ENCODE measurements at regions not wholly inside any gene's neighbourhood (a gene's known extent, or its start where the extent isn't known, plus 50 kb on each side); places are given as distances from the start of the nearest gene placed in this dataset.

GRCh38 chr20:40591119-40591518, 97.9 kb downstream of the MAFB start:
- Histone ChIP-seq H3K4me1 (ENCODE audit: control insufficient read depth, insufficient read depth, low read length) (no peaks in the 10 kb centered on the region), H3K9ac (ENCODE audit: low read length in 2 of 2) (no peak overlapping the region), H3K27ac (ENCODE audit: low read length) (no peak overlapping the region), H3K27me3 (ENCODE audit: control insufficient read depth in 1 of 2, insufficient read depth in 2 of 2, low read length in 2 of 2) (peaks cover 0 to 2% of the 10 kb centered on the region in 2 donors), H3K4me3 (ENCODE audit: low read length in 2 of 2) (no peak overlapping the region), H3K36me3 (ENCODE audit: control insufficient read depth in 2 of 2, insufficient read depth in 2 of 2, low read length in 2 of 2) (no peaks in the 10 kb centered on the region), H3K9me3 (ENCODE audit: control insufficient read depth in 2 of 2, low read length in 2 of 2) (peaks cover 0 to 3% of the 10 kb centered on the region in 2 donors)

- peaks cover 0 to 3% of the 10 kb centered on the region in 2 donors for H3K9me3 ChIP-seq (ENCODE audit: control insufficient read depth in 2 of 2, low read length in 2 of 2)
- H3K9ac ChIP-seq (ENCODE audit: low read length in 2 of 2), result no peak overlapping the region
- H3K36me3 ChIP-seq (ENCODE audit: control insufficient read depth in 2 of 2, insufficient read depth in 2 of 2, low read length in 2 of 2), result no peaks in the 10 kb centered on the region
- no peak overlapping the region for H3K27ac ChIP-seq (ENCODE audit: low read length)
- H3K4me1 ChIP-seq (ENCODE audit: control insufficient read depth, insufficient read depth, low read length), result no peaks in the 10 kb centered on the region
- no peaks in the 10 kb centered on the region for H3K27me3 ChIP-seq (ENCODE audit: control insufficient read depth in 1 of 2, insufficient read depth in 2 of 2, low read length in 2 of 2)
- no peak overlapping the region for H3K4me3 ChIP-seq (ENCODE audit: low read length in 2 of 2)
Observed at GRCh38 chr20:40589581-40589980, 99.5 kb downstream of the MAFB start.

DNA sequence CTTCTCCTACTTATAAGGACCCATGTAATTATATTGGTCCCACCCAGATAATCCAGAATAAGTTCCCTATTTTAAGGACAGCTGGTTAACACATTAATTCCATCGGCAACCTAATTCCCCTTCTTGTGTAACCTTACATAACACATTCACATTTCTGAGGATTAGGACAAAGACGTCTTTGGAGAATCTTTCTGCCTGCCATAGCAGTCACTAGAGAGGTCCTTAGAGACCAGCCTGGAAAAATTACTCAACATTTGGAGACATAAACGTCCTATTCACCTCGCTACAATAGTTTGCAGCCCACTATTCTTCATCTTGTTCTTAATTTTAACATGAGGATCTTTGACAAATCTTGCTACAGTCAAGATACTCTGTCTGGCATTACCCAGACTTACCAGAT, 100.1 kb downstream of the MAFB start:
- no peaks in the 10 kb centered on the region for H3K4me1 ChIP-seq (ENCODE audit: control insufficient read depth, insufficient read depth, low read length)

DNA sequence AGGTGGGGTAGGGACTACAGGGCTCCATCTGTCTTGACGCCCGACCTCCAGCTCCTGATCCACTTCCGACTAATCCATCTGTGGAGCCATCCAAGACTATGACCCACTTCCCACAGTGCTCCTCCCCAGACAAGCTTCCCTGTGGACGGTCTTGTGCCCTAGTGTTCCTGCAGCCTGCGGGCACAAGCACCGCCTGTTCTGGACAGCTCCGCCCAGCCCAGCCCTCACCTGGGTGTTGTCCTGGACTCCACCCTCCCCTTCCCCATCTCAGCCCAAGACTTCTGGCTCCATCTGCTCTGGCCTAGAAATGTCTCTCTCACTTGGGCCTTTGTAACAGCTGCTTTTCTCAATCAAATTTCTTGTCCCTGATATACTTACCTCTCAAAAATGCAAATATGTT, 102.0 kb downstream of the MAFB start:
- Histone ChIP-seq H3K36me3 (ENCODE audit: control insufficient read depth in 2 of 2, insufficient read depth in 2 of 2, low read length in 2 of 2) (no peaks in the 10 kb centered on the region), H3K4me1 (ENCODE audit: control insufficient read depth, insufficient read depth, low read length) (no peaks in the 10 kb centered on the region), H3K9ac (ENCODE audit: low read length in 2 of 2) (no peak overlapping the region), H3K4me3 (ENCODE audit: low read length in 2 of 2) (no peak overlapping the region), H3K27me3 (ENCODE audit: control insufficient read depth in 1 of 2, insufficient read depth in 2 of 2, low read length in 2 of 2) (no peaks in the 10 kb centered on the region), H3K9me3 (ENCODE audit: control insufficient read depth in 2 of 2, low read length in 2 of 2) (peaks cover 0 to 3% of the 10 kb centered on the region in 2 donors), H3K27ac (ENCODE audit: low read length) (no peak overlapping the region)

More for the DNA sequence above, 100.1 kb downstream of the MAFB start:
- H3K9me3 ChIP-seq (ENCODE audit: control insufficient read depth in 2 of 2, low read length in 2 of 2), result peaks cover 0 to 3% of the 10 kb centered on the region in 2 donors
- H3K4me3 ChIP-seq (ENCODE audit: low read length in 2 of 2), result no peak overlapping the region
- no peaks in the 10 kb centered on the region for H3K27me3 ChIP-seq (ENCODE audit: control insufficient read depth in 1 of 2, insufficient read depth in 2 of 2, low read length in 2 of 2)
- H3K36me3 ChIP-seq (ENCODE audit: control insufficient read depth in 2 of 2, insufficient read depth in 2 of 2, low read length in 2 of 2), result no peaks in the 10 kb centered on the region
- H3K27ac ChIP-seq (ENCODE audit: low read length), result no peak overlapping the region
- H3K9ac ChIP-seq (ENCODE audit: low read length in 2 of 2), result no peak overlapping the region

DNA sequence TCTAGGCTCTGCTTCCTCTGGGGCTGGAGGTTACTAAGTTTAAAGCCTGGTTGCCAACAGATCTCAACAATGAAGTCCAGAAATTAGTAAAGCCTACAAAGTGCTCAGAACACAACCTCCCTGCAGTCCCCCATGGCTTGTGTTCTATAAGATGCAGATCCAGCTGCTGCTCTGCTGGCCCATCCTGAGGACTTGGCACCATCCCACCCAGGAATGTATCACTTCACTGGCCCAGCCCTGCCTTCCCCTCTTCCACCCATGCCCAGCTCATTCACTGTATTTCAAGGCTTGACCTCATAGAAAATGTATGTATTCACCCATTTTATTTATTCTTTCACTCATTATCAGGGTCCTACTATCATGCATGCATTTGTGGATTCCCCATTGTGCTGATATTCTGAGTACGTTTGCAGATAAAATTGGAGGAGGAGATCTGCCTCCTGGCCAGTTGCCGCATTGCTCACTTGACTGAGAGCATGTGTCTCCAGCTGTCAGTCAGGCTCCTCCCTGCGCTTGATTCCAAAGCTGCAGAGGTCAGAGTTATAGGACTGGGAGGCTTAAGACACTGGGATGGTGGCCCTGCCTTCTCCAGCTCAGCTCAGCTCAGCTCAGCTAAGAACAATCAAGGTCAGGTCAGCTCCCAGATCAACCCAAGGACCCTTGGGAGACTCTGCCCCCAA, 104.8 kb downstream of the MAFB start:
- H3K27me3 ChIP-seq (ENCODE audit: control insufficient read depth in 1 of 2, insufficient read depth in 2 of 2, low read length in 2 of 2), result no peaks in the 10 kb centered on the region
- peaks cover 0 to 3% of the 10 kb centered on the region in 2 donors for H3K9me3 ChIP-seq (ENCODE audit: control insufficient read depth in 2 of 2, low read length in 2 of 2)
- no peak overlapping the region for H3K9ac ChIP-seq (ENCODE audit: low read length in 2 of 2)
- no peak overlapping the region for H3K27ac ChIP-seq (ENCODE audit: low read length)
- no peaks in the 10 kb centered on the region for H3K4me1 ChIP-seq (ENCODE audit: control insufficient read depth, insufficient read depth, low read length)
- no peaks in the 10 kb centered on the region for H3K36me3 ChIP-seq (ENCODE audit: control insufficient read depth in 2 of 2, insufficient read depth in 2 of 2, low read length in 2 of 2)
- no peak overlapping the region for H3K4me3 ChIP-seq (ENCODE audit: low read length in 2 of 2)

- no peak overlapping the region for H3K9ac ChIP-seq (ENCODE audit: low read length in 2 of 2)
- H3K27me3 ChIP-seq (ENCODE audit: control insufficient read depth in 1 of 2, insufficient read depth in 2 of 2, low read length in 2 of 2), result no peaks in the 10 kb centered on the region
- no peak overlapping the region for H3K27ac ChIP-seq (ENCODE audit: low read length)
- no peaks in the 10 kb centered on the region for H3K4me1 ChIP-seq (ENCODE audit: control insufficient read depth, insufficient read depth, low read length)
- no peaks in the 10 kb centered on the region for H3K36me3 ChIP-seq (ENCODE audit: control insufficient read depth in 2 of 2, insufficient read depth in 2 of 2, low read length in 2 of 2)
- H3K4me3 ChIP-seq (ENCODE audit: low read length in 2 of 2), result no peak overlapping the region
- H3K9me3 ChIP-seq (ENCODE audit: control insufficient read depth in 2 of 2, low read length in 2 of 2), result peaks cover 0 to 2% of the 10 kb centered on the region in 2 donors
Observed at GRCh38 chr20:40583636-40584035, 105.4 kb downstream of the MAFB start.

DNA sequence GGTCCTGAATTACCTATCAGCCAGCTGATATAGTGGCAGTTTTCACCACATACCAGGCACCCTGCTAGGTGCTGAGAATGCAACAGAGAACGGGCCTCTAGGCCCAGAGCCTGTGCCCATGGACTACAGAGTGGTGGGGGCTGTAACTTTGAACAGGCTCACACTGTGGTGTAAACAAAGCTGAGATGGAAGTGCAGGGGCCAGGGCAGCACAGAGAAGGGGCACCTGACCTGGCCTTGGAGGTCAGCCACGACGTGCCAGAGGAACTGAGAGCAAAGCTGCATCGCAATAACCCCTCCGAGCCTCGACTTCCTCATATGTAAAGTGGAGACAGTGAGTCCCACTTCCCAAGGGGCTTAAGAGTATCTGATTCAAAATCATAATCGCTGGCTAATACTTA, 105.8 kb downstream of the MAFB start:
- H3K4me1 ChIP-seq (ENCODE audit: control insufficient read depth, insufficient read depth, low read length), result no peaks in the 10 kb centered on the region
- no peak overlapping the region for H3K9ac ChIP-seq (ENCODE audit: low read length in 2 of 2)
- no peaks in the 10 kb centered on the region for H3K9me3 ChIP-seq (ENCODE audit: control insufficient read depth in 2 of 2, low read length in 2 of 2)
- no peak overlapping the region for H3K4me3 ChIP-seq (ENCODE audit: low read length in 2 of 2)
- no peaks in the 10 kb centered on the region for H3K27me3 ChIP-seq (ENCODE audit: control insufficient read depth in 1 of 2, insufficient read depth in 2 of 2, low read length in 2 of 2)
- no peak overlapping the region for H3K27ac ChIP-seq (ENCODE audit: low read length)
- H3K36me3 ChIP-seq (ENCODE audit: control insufficient read depth in 2 of 2, insufficient read depth in 2 of 2, low read length in 2 of 2), result no peaks in the 10 kb centered on the region

DNA sequence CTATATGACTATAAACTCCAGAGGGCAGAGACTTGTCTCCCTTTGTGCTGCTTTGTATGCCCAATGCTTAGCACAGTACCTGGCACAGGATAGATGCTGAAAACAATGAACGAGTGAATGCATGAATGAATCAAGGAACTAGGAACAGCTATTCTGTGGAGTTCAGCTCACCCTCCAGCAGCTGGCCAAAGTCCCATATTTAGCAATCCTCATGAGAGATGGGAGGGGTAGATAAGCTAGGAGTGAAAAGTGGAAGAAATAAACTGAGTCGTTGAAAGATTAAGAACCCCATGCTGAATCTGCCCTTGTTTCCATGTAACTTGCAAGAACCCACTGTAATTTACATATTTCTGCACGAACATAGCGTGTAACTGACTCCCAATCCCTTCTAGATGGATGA, 106.5 kb downstream of the MAFB start:
- H3K9ac ChIP-seq (ENCODE audit: low read length in 2 of 2), result no peak overlapping the region

GRCh38 chr20:40579701-40580100, 109.3 kb downstream of the MAFB start:
- Histone ChIP-seq H3K4me3 (ENCODE audit: low read length in 2 of 2) (no peak overlapping the region), H3K4me1 (ENCODE audit: control insufficient read depth, insufficient read depth, low read length) (no peaks in the 10 kb centered on the region), H3K9me3 (ENCODE audit: control insufficient read depth in 2 of 2, low read length in 2 of 2) (no peaks in the 10 kb centered on the region), H3K27me3 (ENCODE audit: control insufficient read depth in 1 of 2, insufficient read depth in 2 of 2, low read length in 2 of 2) (no peaks in the 10 kb centered on the region), H3K27ac (ENCODE audit: low read length) (no peak overlapping the region), H3K9ac (ENCODE audit: low read length in 2 of 2) (no peak overlapping the region), H3K36me3 (ENCODE audit: control insufficient read depth in 2 of 2, insufficient read depth in 2 of 2, low read length in 2 of 2) (no peaks in the 10 kb centered on the region)

More for the DNA sequence above, 106.5 kb downstream of the MAFB start:
- Histone ChIP-seq H3K27ac (ENCODE audit: low read length) (no peak overlapping the region), H3K4me1 (ENCODE audit: control insufficient read depth, insufficient read depth, low read length) (no peaks in the 10 kb centered on the region), H3K27me3 (ENCODE audit: control insufficient read depth in 1 of 2, insufficient read depth in 2 of 2, low read length in 2 of 2) (no peaks in the 10 kb centered on the region), H3K36me3 (ENCODE audit: control insufficient read depth in 2 of 2, insufficient read depth in 2 of 2, low read length in 2 of 2) (no peaks in the 10 kb centered on the region), H3K9me3 (ENCODE audit: control insufficient read depth in 2 of 2, low read length in 2 of 2) (no peaks in the 10 kb centered on the region), H3K4me3 (ENCODE audit: low read length in 2 of 2) (no peak overlapping the region)

DNA sequence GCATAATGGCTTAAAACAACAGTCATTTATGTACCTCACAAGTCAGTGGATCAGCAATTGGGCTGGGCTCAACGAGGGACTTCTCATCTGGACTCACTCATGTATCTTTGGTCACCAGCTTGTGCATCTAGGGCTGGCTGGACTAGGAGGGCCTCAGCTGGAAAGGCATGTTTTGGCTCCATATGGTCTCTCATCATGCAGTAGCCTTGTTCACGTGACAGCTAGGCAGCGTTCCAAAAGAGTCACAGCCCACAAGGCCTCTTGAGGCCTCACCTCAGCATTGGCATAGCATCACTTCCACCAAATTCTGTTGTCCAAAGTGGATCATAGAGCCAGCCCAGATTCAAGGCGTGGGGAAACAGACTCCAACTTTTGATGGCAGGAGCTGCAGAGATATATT, 110.1 kb downstream of the MAFB start:
- H3K27ac ChIP-seq (ENCODE audit: low read length), result no peak overlapping the region
- no peaks in the 10 kb centered on the region for H3K4me1 ChIP-seq (ENCODE audit: control insufficient read depth, insufficient read depth, low read length)
- no peaks in the 10 kb centered on the region for H3K36me3 ChIP-seq (ENCODE audit: control insufficient read depth in 2 of 2, insufficient read depth in 2 of 2, low read length in 2 of 2)
- no peaks in the 10 kb centered on the region for H3K9me3 ChIP-seq (ENCODE audit: control insufficient read depth in 2 of 2, low read length in 2 of 2)
- H3K4me3 ChIP-seq (ENCODE audit: low read length in 2 of 2), result no peak overlapping the region
- no peak overlapping the region for H3K9ac ChIP-seq (ENCODE audit: low read length in 2 of 2)
- no peaks in the 10 kb centered on the region for H3K27me3 ChIP-seq (ENCODE audit: control insufficient read depth in 1 of 2, insufficient read depth in 2 of 2, low read length in 2 of 2)

DNA sequence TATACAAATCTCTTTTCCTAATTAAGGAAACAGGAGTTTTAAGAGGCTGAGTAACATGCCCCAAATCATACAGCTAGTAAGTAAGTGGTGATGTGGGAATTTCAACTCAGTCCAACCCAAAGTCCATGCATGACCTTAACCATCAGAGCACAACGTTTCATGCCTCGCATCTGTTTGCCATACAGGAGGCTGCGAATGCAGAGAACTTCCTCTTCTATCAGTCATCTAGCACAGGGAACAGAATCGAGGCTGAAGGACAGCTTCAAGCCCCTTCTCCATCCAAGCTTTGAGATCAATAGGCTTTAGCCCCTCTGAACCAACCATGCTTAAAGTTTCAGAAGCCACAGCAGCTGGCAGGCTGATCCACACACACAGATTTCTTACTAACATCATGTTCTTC, 113.2 kb downstream of the MAFB start:
- Histone ChIP-seq H3K9ac (ENCODE audit: low read length in 2 of 2) (no peak overlapping the region), H3K4me1 (ENCODE audit: control insufficient read depth, insufficient read depth, low read length) (no peaks in the 10 kb centered on the region), H3K4me3 (ENCODE audit: low read length in 2 of 2) (no peak overlapping the region), H3K9me3 (ENCODE audit: control insufficient read depth in 2 of 2, low read length in 2 of 2) (no peaks in the 10 kb centered on the region), H3K27ac (ENCODE audit: low read length) (no peak overlapping the region), H3K27me3 (ENCODE audit: control insufficient read depth in 1 of 2, insufficient read depth in 2 of 2, low read length in 2 of 2) (no peaks in the 10 kb centered on the region), H3K36me3 (ENCODE audit: control insufficient read depth in 2 of 2, insufficient read depth in 2 of 2, low read length in 2 of 2) (no peaks in the 10 kb centered on the region)
